ENCODE measurements at regions not wholly inside any gene's neighbourhood (a gene's known extent, or its start where the extent isn't known, plus 50 kb on each side); places are given as distances from the start of the nearest gene placed in this dataset.

GRCh38 chr3:168909260-168909659, 754.3 kb downstream of the MECOM start:
- no peak for DNase-seq (ENCODE audit: low read depth in 3 of 3, low spot score in 2 of 3)

- DNase-seq (ENCODE audit: low read depth in 3 of 3, low spot score in 2 of 3): no peak
These were observed 768.1 kb downstream of the MECOM start for GRCh38 chr3:168895419-168895818.

GRCh38 chr3:168894214-168894613, 769.3 kb downstream of the MECOM start:
- no peak for DNase-seq (ENCODE audit: low read depth in 3 of 3, low spot score in 2 of 3)

GRCh38 chr3:168889666-168890065, 773.8 kb downstream of the MECOM start:
- no peak for DNase-seq (ENCODE audit: low read depth in 3 of 3, low spot score in 2 of 3)

GRCh38 chr3:168888781-168889180, 774.7 kb downstream of the MECOM start:
- DNase-seq (ENCODE audit: low read depth in 3 of 3, low spot score in 2 of 3): no peak

- DNase-seq (ENCODE audit: low read depth in 3 of 3, low spot score in 2 of 3): no peak
These were observed 778.5 kb downstream of the MECOM start for GRCh38 chr3:168885028-168885427.

- DNase-seq (ENCODE audit: low read depth in 3 of 3, low spot score in 2 of 3): no peak
These were observed 779.1 kb downstream of the MECOM start for GRCh38 chr3:168884353-168884903.

- DNase-seq (ENCODE audit: low read depth in 3 of 3, low spot score in 2 of 3): no peak
These were observed 780.4 kb downstream of the MECOM start for GRCh38 chr3:168883145-168883544.

- DNase-seq (ENCODE audit: low read depth in 3 of 3, low spot score in 2 of 3): no peak
These were observed 781.7 kb downstream of the MECOM start for GRCh38 chr3:168881804-168882203.

GRCh38 chr3:168878655-168879054, 782.9 kb upstream of the GOLIM4 start:
- no peak for DNase-seq (ENCODE audit: low read depth in 3 of 3, low spot score in 2 of 3)

- DNase-seq (ENCODE audit: low read depth in 3 of 3, low spot score in 2 of 3): peak in 1 of 3 donors; percentile 39
These were observed 782.2 kb upstream of the GOLIM4 start for GRCh38 chr3:168877899-168878298.

GRCh38 chr3:168876346-168877035, 780.8 kb upstream of the GOLIM4 start:
- no peak for DNase-seq (ENCODE audit: low read depth in 3 of 3, low spot score in 2 of 3)

GRCh38 chr3:168872826-168873225, 777.1 kb upstream of the GOLIM4 start:
- no peak for DNase-seq (ENCODE audit: low read depth in 3 of 3, low spot score in 2 of 3)

GRCh38 chr3:168870892-168871291, 775.2 kb upstream of the GOLIM4 start:
- DNase-seq (ENCODE audit: low read depth in 3 of 3, low spot score in 2 of 3): no peak

- DNase-seq (ENCODE audit: low read depth in 3 of 3, low spot score in 2 of 3): no peak
These were observed 769.4 kb upstream of the GOLIM4 start for GRCh38 chr3:168865022-168865551.

- no peak for DNase-seq (ENCODE audit: low read depth in 3 of 3, low spot score in 2 of 3)
These were observed 768.6 kb upstream of the GOLIM4 start for GRCh38 chr3:168864107-168865021.

GRCh38 chr3:168863561-168863960, 767.8 kb upstream of the GOLIM4 start:
- DNase-seq (ENCODE audit: low read depth in 3 of 3, low spot score in 2 of 3): no peak

- DNase-seq (ENCODE audit: low read depth in 3 of 3, low spot score in 2 of 3): no peak
These were observed 766.7 kb upstream of the GOLIM4 start for GRCh38 chr3:168862466-168862865.

- no peak for DNase-seq (ENCODE audit: low read depth in 3 of 3, low spot score in 2 of 3)
These were observed 764.9 kb upstream of the GOLIM4 start for GRCh38 chr3:168860592-168860991.

- no peak for DNase-seq (ENCODE audit: low read depth in 3 of 3, low spot score in 2 of 3)
These were observed 764.3 kb upstream of the GOLIM4 start for GRCh38 chr3:168860028-168860427.

GRCh38 chr3:168859574-168859973, 763.9 kb upstream of the GOLIM4 start:
- no peak for DNase-seq (ENCODE audit: low read depth in 3 of 3, low spot score in 2 of 3)
